ENCODE measurements at regions not wholly inside any gene's neighbourhood (a gene's known extent, or its start where the extent isn't known, plus 50 kb on each side); places are given as distances from the start of the nearest gene placed in this dataset.
A peak's percentile ranks its signal among the peaks of the same experiment; 100 is the strongest.

DNA sequence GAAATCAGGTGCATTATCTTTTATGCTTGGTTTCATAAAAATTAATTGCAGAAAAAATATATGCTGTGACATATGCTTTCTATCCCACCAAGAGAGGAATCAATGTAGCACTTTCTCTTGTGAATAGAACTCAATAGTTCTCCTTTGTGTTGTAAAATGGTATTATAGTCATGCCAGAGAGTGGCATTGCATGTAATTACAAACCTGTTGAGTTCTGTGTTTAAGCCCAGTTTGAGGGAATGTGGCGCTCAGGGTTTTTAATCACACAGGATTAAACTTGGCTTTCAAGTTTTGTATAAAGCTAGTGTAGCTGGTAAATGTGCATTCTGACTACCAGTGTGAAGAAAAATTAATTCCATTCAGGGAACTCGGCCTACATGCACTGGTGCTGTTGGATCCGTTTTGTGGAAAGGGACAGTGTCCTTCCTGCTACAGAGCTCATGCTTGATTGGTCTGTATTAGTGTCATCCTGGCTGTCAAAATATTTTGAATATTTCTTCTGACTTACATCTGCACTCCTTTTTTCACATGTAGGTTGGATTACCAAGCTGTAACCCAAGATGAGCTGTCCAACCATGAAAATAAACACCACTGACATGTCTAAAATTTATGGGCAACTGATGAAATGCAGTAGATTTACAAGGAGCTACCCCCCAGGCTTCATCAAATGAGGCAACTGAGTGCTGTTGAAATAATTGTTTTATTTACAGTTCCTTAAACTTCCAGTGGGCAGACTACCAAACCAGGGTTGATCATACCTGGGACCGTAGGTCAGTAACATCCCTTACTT is 80.3 kb downstream of the SLC4A3 start (continued):
- TF ChIP-seq, protein P1, sequence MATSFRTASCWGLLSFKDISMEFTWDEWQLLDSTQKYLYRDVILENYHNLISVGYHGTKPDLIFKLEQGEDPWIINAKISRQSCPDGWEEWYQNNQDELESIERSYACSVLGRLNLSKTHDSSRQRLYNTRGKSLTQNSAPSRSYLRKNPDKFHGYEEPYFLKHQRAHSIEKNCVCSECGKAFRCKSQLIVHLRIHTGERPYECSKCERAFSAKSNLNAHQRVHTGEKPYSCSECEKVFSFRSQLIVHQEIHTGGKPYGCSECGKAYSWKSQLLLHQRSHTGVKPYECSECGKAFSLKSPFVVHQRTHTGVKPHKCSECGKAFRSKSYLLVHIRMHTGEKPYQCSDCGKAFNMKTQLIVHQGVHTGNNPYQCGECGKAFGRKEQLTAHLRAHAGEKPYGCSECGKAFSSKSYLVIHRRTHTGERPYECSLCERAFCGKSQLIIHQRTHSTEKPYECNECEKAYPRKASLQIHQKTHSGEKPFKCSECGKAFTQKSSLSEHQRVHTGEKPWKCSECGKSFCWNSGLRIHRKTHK (tag by site-specific recombination; IDR thresholded peaks at IDR 0.05): no peak
- no peak for TF ChIP-seq MEIS1 (CRISPR knock-in tag; IDR thresholded peaks at IDR 0.05; ENCODE audit: borderline replicate concordance)
- TF ChIP-seq ZNF473 (tag by site-specific recombination; IDR thresholded peaks at IDR 0.05): no peak
- TF ChIP-seq, protein P2, sequence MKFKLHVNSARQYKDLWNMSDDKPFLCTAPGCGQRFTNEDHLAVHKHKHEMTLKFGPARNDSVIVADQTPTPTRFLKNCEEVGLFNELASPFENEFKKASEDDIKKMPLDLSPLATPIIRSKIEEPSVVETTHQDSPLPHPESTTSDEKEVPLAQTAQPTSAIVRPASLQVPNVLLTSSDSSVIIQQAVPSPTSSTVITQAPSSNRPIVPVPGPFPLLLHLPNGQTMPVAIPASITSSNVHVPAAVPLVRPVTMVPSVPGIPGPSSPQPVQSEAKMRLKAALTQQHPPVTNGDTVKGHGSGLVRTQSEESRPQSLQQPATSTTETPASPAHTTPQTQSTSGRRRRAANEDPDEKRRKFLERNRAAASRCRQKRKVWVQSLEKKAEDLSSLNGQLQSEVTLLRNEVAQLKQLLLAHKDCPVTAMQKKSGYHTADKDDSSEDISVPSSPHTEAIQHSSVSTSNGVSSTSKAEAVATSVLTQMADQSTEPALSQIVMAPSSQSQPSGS (tag by site-specific recombination; IDR thresholded peaks at IDR 0.05; ENCODE audit: low read depth): no peak
- TF ChIP-seq, protein P3, sequence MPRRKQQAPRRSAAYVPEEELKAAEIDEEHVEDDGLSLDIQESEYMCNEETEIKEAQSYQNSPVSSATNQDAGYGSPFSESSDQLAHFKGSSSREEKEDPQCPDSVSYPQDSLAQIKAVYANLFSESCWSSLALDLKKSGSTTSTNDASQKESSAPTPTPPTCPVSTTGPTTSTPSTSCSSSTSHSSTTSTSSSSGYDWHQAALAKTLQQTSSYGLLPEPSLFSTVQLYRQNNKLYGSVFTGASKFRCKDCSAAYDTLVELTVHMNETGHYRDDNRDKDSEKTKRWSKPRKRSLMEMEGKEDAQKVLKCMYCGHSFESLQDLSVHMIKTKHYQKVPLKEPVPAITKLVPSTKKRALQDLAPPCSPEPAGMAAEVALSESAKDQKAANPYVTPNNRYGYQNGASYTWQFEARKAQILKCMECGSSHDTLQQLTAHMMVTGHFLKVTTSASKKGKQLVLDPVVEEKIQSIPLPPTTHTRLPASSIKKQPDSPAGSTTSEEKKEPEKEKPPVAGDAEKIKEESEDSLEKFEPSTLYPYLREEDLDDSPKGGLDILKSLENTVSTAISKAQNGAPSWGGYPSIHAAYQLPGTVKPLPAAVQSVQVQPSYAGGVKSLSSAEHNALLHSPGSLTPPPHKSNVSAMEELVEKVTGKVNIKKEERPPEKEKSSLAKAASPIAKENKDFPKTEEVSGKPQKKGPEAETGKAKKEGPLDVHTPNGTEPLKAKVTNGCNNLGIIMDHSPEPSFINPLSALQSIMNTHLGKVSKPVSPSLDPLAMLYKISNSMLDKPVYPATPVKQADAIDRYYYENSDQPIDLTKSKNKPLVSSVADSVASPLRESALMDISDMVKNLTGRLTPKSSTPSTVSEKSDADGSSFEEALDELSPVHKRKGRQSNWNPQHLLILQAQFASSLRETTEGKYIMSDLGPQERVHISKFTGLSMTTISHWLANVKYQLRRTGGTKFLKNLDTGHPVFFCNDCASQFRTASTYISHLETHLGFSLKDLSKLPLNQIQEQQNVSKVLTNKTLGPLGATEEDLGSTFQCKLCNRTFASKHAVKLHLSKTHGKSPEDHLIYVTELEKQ (tag by site-specific recombination; IDR thresholded peaks at IDR 0.05; ENCODE audit: borderline replicate concordance): peak; percentile 80; the same call in 1 of the 2 replicates
- TF ChIP-seq ZBTB1 (tag by site-specific recombination; IDR thresholded peaks at IDR 0.05): no peak
- no peak for TF ChIP-seq ZNF239 (tag by site-specific recombination; IDR thresholded peaks at IDR 0.05)
- no peak for TF ChIP-seq ZNF560 (tag by site-specific recombination; IDR thresholded peaks at IDR 0.05; ENCODE audit: borderline replicate concordance)
- TF ChIP-seq, protein P4, sequence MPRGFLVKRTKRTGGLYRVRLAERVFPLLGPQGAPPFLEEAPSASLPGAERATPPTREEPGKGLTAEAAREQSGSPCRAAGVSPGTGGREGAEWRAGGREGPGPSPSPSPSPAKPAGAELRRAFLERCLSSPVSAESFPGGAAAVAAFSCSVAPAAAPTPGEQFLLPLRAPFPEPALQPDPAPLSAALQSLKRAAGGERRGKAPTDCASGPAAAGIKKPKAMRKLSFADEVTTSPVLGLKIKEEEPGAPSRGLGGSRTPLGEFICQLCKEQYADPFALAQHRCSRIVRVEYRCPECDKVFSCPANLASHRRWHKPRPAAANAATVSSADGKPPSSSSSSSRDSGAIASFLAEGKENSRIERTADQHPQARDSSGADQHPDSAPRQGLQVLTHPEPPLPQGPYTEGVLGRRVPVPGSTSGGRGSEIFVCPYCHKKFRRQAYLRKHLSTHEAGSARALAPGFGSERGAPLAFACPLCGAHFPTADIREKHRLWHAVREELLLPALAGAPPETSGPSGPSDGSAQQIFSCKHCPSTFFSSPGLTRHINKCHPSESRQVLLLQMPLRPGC (tag by site-specific recombination; IDR thresholded peaks at IDR 0.05): no peak
- peak; percentile 91 for TF ChIP-seq ZNF843 (tag by site-specific recombination; IDR thresholded peaks at IDR 0.05)
- TF ChIP-seq ZSCAN30 (tag by site-specific recombination; IDR thresholded peaks at IDR 0.05): 0 out of 2 replicates have a peak, but pooled peaks have one; percentile 10
- TF ChIP-seq, protein P5, sequence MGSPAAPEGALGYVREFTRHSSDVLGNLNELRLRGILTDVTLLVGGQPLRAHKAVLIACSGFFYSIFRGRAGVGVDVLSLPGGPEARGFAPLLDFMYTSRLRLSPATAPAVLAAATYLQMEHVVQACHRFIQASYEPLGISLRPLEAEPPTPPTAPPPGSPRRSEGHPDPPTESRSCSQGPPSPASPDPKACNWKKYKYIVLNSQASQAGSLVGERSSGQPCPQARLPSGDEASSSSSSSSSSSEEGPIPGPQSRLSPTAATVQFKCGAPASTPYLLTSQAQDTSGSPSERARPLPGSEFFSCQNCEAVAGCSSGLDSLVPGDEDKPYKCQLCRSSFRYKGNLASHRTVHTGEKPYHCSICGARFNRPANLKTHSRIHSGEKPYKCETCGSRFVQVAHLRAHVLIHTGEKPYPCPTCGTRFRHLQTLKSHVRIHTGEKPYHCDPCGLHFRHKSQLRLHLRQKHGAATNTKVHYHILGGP (tag by site-specific recombination; IDR thresholded peaks at IDR 0.05): peak; percentile 27; the same call in 1 of the 2 replicates
- no peak for TF ChIP-seq ZNF138 (tag by site-specific recombination; IDR thresholded peaks at IDR 0.05; ENCODE audit: borderline replicate concordance)
- peak; percentile 87 for TF ChIP-seq GLIS1 (tag by site-specific recombination; IDR thresholded peaks at IDR 0.05)
- TF ChIP-seq, protein P6, sequence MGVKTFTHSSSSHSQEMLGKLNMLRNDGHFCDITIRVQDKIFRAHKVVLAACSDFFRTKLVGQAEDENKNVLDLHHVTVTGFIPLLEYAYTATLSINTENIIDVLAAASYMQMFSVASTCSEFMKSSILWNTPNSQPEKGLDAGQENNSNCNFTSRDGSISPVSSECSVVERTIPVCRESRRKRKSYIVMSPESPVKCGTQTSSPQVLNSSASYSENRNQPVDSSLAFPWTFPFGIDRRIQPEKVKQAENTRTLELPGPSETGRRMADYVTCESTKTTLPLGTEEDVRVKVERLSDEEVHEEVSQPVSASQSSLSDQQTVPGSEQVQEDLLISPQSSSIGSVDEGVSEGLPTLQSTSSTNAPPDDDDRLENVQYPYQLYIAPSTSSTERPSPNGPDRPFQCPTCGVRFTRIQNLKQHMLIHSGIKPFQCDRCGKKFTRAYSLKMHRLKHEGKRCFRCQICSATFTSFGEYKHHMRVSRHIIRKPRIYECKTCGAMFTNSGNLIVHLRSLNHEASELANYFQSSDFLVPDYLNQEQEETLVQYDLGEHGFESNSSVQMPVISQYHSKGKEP (tag by site-specific recombination; IDR thresholded peaks at IDR 0.05): peak; percentile 59; the same call in 1 of the 2 replicates
- no peak for TF ChIP-seq ZNF585B (tag by site-specific recombination; IDR thresholded peaks at IDR 0.05)
- 0 out of 2 replicates have a peak, but pooled peaks have one; percentile 32 for TF ChIP-seq IKZF3 (tag by site-specific recombination; IDR thresholded peaks at IDR 0.05)
- TF ChIP-seq ZNF610 (tag by site-specific recombination; IDR thresholded peaks at IDR 0.05; ENCODE audit: borderline replicate concordance): no peak
- no peak for TF ChIP-seq ZIC2 (tag by site-specific recombination; IDR thresholded peaks at IDR 0.05)
- TF ChIP-seq, protein P7, sequence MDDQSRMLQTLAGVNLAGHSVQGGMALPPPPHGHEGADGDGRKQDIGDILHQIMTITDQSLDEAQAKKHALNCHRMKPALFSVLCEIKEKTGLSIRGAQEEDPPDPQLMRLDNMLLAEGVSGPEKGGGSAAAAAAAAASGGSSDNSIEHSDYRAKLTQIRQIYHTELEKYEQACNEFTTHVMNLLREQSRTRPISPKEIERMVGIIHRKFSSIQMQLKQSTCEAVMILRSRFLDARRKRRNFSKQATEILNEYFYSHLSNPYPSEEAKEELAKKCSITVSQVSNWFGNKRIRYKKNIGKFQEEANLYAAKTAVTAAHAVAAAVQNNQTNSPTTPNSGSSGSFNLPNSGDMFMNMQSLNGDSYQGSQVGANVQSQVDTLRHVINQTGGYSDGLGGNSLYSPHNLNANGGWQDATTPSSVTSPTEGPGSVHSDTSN (CRISPR knock-in tag; IDR thresholded peaks at IDR 0.05): no peak
- TF ChIP-seq, protein P8, sequence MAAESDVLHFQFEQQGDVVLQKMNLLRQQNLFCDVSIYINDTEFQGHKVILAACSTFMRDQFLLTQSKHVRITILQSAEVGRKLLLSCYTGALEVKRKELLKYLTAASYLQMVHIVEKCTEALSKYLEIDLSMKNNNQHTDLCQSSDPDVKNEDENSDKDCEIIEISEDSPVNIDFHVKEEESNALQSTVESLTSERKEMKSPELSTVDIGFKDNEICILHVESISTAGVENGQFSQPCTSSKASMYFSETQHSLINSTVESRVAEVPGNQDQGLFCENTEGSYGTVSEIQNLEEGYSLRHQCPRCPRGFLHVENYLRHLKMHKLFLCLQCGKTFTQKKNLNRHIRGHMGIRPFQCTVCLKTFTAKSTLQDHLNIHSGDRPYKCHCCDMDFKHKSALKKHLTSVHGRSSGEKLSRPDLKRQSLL (tag by site-specific recombination; IDR thresholded peaks at IDR 0.05): no peak
- no peak for TF ChIP-seq ZNF112 (tag by site-specific recombination; IDR thresholded peaks at IDR 0.05)
